GM12878 (cell line): ENCODE measurements at regions not wholly inside any gene's neighbourhood (a gene's known extent, or its start where the extent isn't known, plus 50 kb on each side); places are given as distances from the start of the nearest gene placed in this dataset.

Experiments used
- ATAC-seq: fragments of 200-7000 bp; cut with Tn5 transposase; 3 replicates; pipeline ENCODE4 v1.9.1; 2020; ENCODE audit warnings: mild to moderate bottlenecking, moderate library complexity
- BruUV-seq: library from RNA; stranded (reverse); fragments of 400-500 nt; replicated peaks from 2 replicates; lab custom pipeline; 2021; lab: Mats Ljungman, UMichigan
- CTCF ChIA-PET: fragments of 300-600 bp; sonication (Branson Sonifier 250); formaldehyde crosslinking; extraction: SDS; loops from one replicate; lab custom pipeline; 2021; ENCODE audit warnings: inconsistent platforms; lab: Yijun Ruan, JAX
- POLR2A ChIA-PET: fragments of 350-600 bp; formaldehyde crosslinking; extraction: SDS; loops from one replicate; lab custom pipeline; 2021; ENCODE audit warnings: inconsistent platforms; lab: Charles Lee
- RAD21 ChIA-PET: fragments of 300-600 bp; sonication (Branson Sonifier 250); formaldehyde crosslinking; loops from one replicate; lab custom pipeline; 2023; ENCODE audit warnings: antibody characterized with exemption; ENCODE audit not compliant: unreplicated experiment; lab: Charles Lee
- SMC1A ChIA-PET: fragments of 300-600 bp; sonication (Branson Sonifier 250); formaldehyde crosslinking; loops from one replicate; lab custom pipeline; 2023; ENCODE audit not compliant: unreplicated experiment, uncharacterized antibody; lab: Charles Lee
- DNase-seq: peaks from one replicate; pipeline ENCODE4 v3.0.0-alpha.2; 2011; ENCODE audit warnings: low read depth, low spot score
- FAIRE-seq: peaks from 3 replicates; lab custom pipeline; 2011; peaks lifted over from hg19 to GRCh38; lab: Jason Lieb, UNC
- H2AFZ ChIP-seq: 2 replicates; pipeline ENCODE4 v1.6.0; 2011; ENCODE audit warnings: low read depth, low read length, control low read depth; ENCODE audit not compliant: control insufficient read depth
- H3K27ac ChIP-seq: 2 replicates; pipeline ENCODE4 v1.5.1; 2011; ENCODE audit warnings: control low read depth; ENCODE audit not compliant: control insufficient read depth, insufficient read depth
- H3K27me3 ChIP-seq, 2 experiments: replicated peaks in 1 of 2; 2 replicates each; pipeline versions ENCODE4 v1.6.0 to v1.6.1; 2011; ENCODE audit warnings: low read length in 1 of 2; ENCODE audit not compliant: control insufficient read depth in 2 of 2, insufficient read depth in 2 of 2
- H3K36me3 ChIP-seq, 2 experiments: 2 replicates each; pipeline ENCODE4 v1.5.1; 2011; ENCODE audit warnings: low read length in 1 of 2; ENCODE audit not compliant: control insufficient read depth in 2 of 2, insufficient read depth in 2 of 2
- H3K4me1 ChIP-seq: 2 replicates; pipeline ENCODE4 v1.6.1; 2011; ENCODE audit warnings: mild to moderate bottlenecking, low read length, moderate library complexity, mixed read lengths; ENCODE audit not compliant: control insufficient read depth, insufficient read depth
- H3K4me2 ChIP-seq: 2 replicates; pipeline ENCODE4 v1.6.0; 2011; ENCODE audit warnings: control low read depth; ENCODE audit not compliant: control insufficient read depth, insufficient read depth
- H3K4me3 ChIP-seq: fragments of 200-600 bp; sonication (generic); 2 replicates; pipeline ENCODE4 v1.5.1; 2016
- H3K79me2 ChIP-seq: 2 replicates; pipeline ENCODE4 v1.6.0; 2011; ENCODE audit warnings: low read length; ENCODE audit not compliant: control insufficient read depth, insufficient read depth
- H3K9ac ChIP-seq: 2 replicates; pipeline ENCODE4 v1.8.0; 2011; ENCODE audit warnings: low read length, control low read depth, mixed read lengths; ENCODE audit not compliant: control insufficient read depth, insufficient read depth
- H3K9me3 ChIP-seq: replicated peaks from 3 replicates; pipeline ENCODE4 v1.5.1; 2011; ENCODE audit warnings: mild to moderate bottlenecking, low read length; ENCODE audit not compliant: control insufficient read depth, insufficient read depth
- H4K20me1 ChIP-seq: 2 replicates; pipeline ENCODE4 v1.6.0; 2011; ENCODE audit not compliant: control insufficient read depth, insufficient read depth
- BACH1 ChIP-seq: fragments of 450-650 bp; IDR thresholded peaks from 2 replicates; pipeline ENCODE4 v1.6.1; 2017; ENCODE audit warnings: mild to moderate bottlenecking, borderline replicate concordance
- DPF2 ChIP-seq: fragments of 450-650 bp; IDR thresholded peaks from 2 replicates; pipeline ENCODE4 v1.6.1; 2017; ENCODE audit warnings: mild to moderate bottlenecking
- IKZF1 ChIP-seq: fragments of 450-650 bp; conservative IDR thresholded peaks from 2 replicates; pipeline ENCODE4 v1.6.1; 2017; ENCODE audit warnings: antibody characterized with exemption, mild to moderate bottlenecking
- KAT2A ChIP-seq: conservative IDR thresholded peaks from 2 replicates; pipeline ENCODE4 v1.6.1; 2011; ENCODE audit warnings: low read depth, low read length; ENCODE audit not compliant: control insufficient read depth
- MTA2 ChIP-seq: fragments of 450-650 bp; IDR thresholded peaks from 2 replicates; pipeline ENCODE4 v1.6.1; 2016; ENCODE audit warnings: low read depth, mild to moderate bottlenecking, moderate library complexity
- MYC ChIP-seq: IDR thresholded peaks from 2 replicates; pipeline ENCODE4 v1.6.1; 2011; ENCODE audit warnings: mild to moderate bottlenecking, low read length, moderate library complexity, inconsistent platforms; ENCODE audit not compliant: insufficient read depth, insufficient replicate concordance, insufficient read length, severe bottlenecking
- NFYA ChIP-seq: IDR thresholded peaks from 2 replicates; pipeline ENCODE4 v1.6.1; 2011; ENCODE audit warnings: low read depth, mild to moderate bottlenecking, low read length, improper control_type of control experiment, borderline replicate concordance
- RUNX3 ChIP-seq: IDR thresholded peaks from 2 replicates; pipeline ENCODE4 v1.6.1; 2012; ENCODE audit warnings: low read length, inconsistent platforms
- SIX5 ChIP-seq: IDR thresholded peaks from 2 replicates; pipeline ENCODE4 v1.6.1; 2011; ENCODE audit warnings: mild to moderate bottlenecking, low read depth, low read length, moderate library complexity; ENCODE audit not compliant: severe bottlenecking
- SUZ12 ChIP-seq: fragments of 200-600 bp; sonication (generic); IDR thresholded peaks from one replicate; pipeline ENCODE4 v1.6.1; 2018; ENCODE audit warnings: antibody characterized with exemption, mild to moderate bottlenecking; ENCODE audit not compliant: unreplicated experiment
- TARDBP ChIP-seq: IDR thresholded peaks from 2 replicates; pipeline ENCODE4 v1.6.1; 2016; ENCODE audit warnings: borderline replicate concordance
- TBL1XR1 ChIP-seq: IDR thresholded peaks from 2 replicates; pipeline ENCODE4 v1.6.1; 2012; ENCODE audit warnings: low read depth, low read length, improper control_type of control experiment
- ZNF274 ChIP-seq: IDR thresholded peaks from one replicate; pipeline ENCODE4 v1.8.0; 2011; ENCODE audit not compliant: insufficient read length, insufficient read depth
- ZSCAN29 ChIP-seq: fragments of 450-650 bp; IDR thresholded peaks from 2 replicates; pipeline ENCODE4 v1.6.1; 2017; ENCODE audit warnings: mild to moderate bottlenecking, moderate library complexity
- in situ Hi-C: fragments of 300-500 bp; cut with MboI; formaldehyde crosslinking; loops from 9 replicates; pipeline ENCODE4 v1.14.3; 2018; ENCODE audit warnings: mixed read lengths
- intact Hi-C: fragments of 100-400 bp; cut with micrococcal nuclease; formaldehyde crosslinking; loops from one replicate; pipeline ENCODE4 v1.14.2; 2022; ENCODE audit not compliant: unreplicated experiment
- TF ChIP-seq, protein P1 (sequence below): fragments of 150-350 bp; IDR thresholded peaks from 2 replicates; pipeline ENCODE4 v1.6.1; 2016; ENCODE audit warnings: low read depth, low read length
- TF ChIP-seq, protein P2 (sequence below): fragments of 450-650 bp; formaldehyde crosslinking; IDR thresholded peaks from 2 replicates; pipeline ENCODE4 v1.4.0; 2022; ENCODE audit warnings: mild to moderate bottlenecking, moderate library complexity
- TF ChIP-seq, protein P3 (sequence below): fragments of 450-650 bp; IDR thresholded peaks from 2 replicates; pipeline ENCODE4 v1.6.1; 2018; ENCODE audit warnings: borderline replicate concordance, mild to moderate bottlenecking; ENCODE audit not compliant: partially characterized antibody

DNA sequence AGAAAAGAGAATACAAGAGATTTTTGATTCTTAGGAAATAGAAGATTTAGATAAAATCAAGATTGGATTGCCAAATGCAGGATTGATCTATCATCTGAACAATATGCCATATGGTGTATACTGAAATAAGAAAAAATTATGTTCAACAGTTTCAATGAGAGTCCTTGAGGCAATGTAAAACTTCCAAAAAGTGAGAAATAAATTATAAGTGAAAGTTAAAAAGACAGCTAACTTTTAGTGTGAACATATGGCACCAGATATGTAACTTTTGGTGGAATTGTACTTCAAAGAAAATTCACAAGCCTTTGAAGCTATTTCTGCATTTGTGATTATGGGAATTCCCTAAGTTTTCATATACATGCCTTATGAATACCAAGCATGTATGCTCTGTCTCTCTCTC lies 200.5 kb upstream of the ANO3 start:
- no TSS peak for BruUV-seq
- intact Hi-C loops (no loop called here), in situ Hi-C loops (no loop called here)
- RAD21 ChIA-PET = interaction anchor here (2.0 kb wide), 1 partner anchor 149 kb away, joined by 6 read pairs; no protein-coding TSS in a partner anchor
- Histone ChIP-seq H3K9me3 (no peaks in the 10 kb centered on the region), H4K20me1 (no peaks in the 10 kb centered on the region), H3K36me3 (no peaks in the 10 kb centered on the region), H3K79me2 (no peaks in the 10 kb centered on the region), H3K27ac (no peak overlapping the region), H3K9ac (no peak overlapping the region), H2AFZ (no peak overlapping the region), H3K4me2 (no peak overlapping the region), H3K27me3 (no peaks in the 10 kb centered on the region), H3K4me3 (no peak overlapping the region), H3K4me1 (no peaks in the 10 kb centered on the region)
- FAIRE-seq = no peak
- POLR2A ChIA-PET = no interaction called here
- SMC1A ChIA-PET = interaction anchor here (0.9 kb wide), 1 partner anchor 149 kb away, joined by 3 read pairs; no protein-coding TSS in a partner anchor
- TF ChIP-seq IKZF1 (no peak), KAT2A (no peak), BACH1 (no peak), TARDBP (no peak), SIX5 (no peak), ZSCAN29 (no peak), MYC (no peak), NFYA (no peak), TBL1XR1 (no peak), ZNF274 (no peak), SUZ12 (no peak), DPF2 (no peak), MTA2 (no peak), RUNX3 (no peak)
- TF ChIP-seq, protein P1, sequence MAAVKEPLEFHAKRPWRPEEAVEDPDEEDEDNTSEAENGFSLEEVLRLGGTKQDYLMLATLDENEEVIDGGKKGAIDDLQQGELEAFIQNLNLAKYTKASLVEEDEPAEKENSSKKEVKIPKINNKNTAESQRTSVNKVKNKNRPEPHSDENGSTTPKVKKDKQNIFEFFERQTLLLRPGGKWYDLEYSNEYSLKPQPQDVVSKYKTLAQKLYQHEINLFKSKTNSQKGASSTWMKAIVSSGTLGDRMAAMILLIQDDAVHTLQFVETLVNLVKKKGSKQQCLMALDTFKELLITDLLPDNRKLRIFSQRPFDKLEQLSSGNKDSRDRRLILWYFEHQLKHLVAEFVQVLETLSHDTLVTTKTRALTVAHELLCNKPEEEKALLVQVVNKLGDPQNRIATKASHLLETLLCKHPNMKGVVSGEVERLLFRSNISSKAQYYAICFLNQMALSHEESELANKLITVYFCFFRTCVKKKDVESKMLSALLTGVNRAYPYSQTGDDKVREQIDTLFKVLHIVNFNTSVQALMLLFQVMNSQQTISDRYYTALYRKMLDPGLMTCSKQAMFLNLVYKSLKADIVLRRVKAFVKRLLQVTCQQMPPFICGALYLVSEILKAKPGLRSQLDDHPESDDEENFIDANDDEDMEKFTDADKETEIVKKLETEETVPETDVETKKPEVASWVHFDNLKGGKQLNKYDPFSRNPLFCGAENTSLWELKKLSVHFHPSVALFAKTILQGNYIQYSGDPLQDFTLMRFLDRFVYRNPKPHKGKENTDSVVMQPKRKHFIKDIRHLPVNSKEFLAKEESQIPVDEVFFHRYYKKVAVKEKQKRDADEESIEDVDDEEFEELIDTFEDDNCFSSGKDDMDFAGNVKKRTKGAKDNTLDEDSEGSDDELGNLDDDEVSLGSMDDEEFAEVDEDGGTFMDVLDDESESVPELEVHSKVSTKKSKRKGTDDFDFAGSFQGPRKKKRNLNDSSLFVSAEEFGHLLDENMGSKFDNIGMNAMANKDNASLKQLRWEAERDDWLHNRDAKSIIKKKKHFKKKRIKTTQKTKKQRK = no peak
- TF ChIP-seq, protein P2, sequence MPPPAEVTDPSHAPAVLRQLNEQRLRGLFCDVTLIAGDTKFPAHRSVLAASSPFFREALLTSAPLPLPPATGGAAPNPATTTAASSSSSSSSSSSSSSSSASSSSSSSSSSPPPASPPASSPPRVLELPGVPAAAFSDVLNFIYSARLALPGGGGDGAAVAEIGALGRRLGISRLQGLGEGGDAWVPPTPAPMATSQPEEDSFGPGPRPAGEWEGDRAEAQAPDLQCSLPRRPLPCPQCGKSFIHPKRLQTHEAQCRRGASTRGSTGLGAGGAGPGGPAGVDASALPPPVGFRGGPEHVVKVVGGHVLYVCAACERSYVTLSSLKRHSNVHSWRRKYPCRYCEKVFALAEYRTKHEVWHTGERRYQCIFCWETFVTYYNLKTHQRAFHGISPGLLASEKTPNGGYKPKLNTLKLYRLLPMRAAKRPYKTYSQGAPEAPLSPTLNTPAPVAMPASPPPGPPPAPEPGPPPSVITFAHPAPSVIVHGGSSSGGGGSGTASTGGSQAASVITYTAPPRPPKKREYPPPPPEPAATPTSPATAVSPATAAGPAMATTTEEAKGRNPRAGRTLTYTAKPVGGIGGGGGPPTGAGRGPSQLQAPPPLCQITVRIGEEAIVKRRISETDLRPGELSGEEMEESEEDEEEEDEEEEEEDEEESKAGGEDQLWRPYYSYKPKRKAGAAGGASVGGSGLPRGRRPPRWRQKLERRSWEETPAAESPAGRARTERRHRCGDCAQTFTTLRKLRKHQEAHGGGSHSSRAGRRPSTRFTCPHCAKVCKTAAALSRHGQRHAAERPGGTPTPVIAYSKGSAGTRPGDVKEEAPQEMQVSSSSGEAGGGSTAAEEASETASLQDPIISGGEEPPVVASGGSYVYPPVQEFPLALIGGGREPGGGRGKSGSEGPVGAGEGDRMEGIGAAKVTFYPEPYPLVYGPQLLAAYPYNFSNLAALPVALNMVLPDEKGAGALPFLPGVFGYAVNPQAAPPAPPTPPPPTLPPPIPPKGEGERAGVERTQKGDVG = no peak
- TF ChIP-seq, protein P3, sequence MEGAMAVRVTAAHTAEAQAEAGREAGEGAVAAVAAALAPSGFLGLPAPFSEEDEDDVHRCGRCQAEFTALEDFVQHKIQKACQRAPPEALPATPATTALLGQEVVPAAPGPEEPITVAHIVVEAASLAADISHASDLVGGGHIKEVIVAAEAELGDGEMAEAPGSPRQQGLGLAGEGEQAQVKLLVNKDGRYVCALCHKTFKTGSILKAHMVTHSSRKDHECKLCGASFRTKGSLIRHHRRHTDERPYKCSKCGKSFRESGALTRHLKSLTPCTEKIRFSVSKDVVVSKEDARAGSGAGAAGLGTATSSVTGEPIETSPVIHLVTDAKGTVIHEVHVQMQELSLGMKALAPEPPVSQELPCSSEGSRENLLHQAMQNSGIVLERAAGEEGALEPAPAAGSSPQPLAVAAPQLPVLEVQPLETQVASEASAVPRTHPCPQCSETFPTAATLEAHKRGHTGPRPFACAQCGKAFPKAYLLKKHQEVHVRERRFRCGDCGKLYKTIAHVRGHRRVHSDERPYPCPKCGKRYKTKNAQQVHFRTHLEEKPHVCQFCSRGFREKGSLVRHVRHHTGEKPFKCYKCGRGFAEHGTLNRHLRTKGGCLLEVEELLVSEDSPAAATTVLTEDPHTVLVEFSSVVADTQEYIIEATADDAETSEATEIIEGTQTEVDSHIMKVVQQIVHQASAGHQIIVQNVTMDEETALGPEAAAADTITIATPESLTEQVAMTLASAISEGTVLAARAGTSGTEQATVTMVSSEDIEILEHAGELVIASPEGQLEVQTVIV = no peak
- no peak for ATAC-seq
- DNase-seq = no peak
- CTCF ChIA-PET = interaction anchor here (0.9 to 1.3 kb wide), 2 partner anchors 148 to 150 kb away, joined by 3 read pairs; no protein-coding TSS in a partner anchor
